Right lobe of liver (tissue), 6 donors: ENCODE measurements at regions not wholly inside any gene's neighbourhood (a gene's known extent, or its start where the extent isn't known, plus 50 kb on each side); places are given as distances from the start of the nearest gene placed in this dataset.
A peak's percentile ranks its signal among the peaks of the same experiment; 100 is the strongest.

Experiments
- ATAC-seq, 4 donors: fragments of 200-7000 bp; cut with Tn5 transposase; one replicate each; pipeline ENCODE4 v1.9.1; 2020; ENCODE audit warnings: mild to moderate bottlenecking in 4 of 4, moderate library complexity in 4 of 4
- DNase-seq, 3 donors: peaks; one replicate each; pipeline ENCODE4 v3.0.0-alpha.2; 2020
- H3K27ac ChIP-seq, 3 donors: fragments of 200-600 bp; one replicate each; pipeline ENCODE4 v1.8.0; 2022
- H3K27me3 ChIP-seq, 2 donors: fragments of 200-600 bp; one replicate each; pipeline ENCODE4 v1.8.0; 2022
- H3K36me3 ChIP-seq, 4 donors: fragments of 200-600 bp; sonication (generic) in 1 of 4; one replicate each; pipeline versions ENCODE4 v1.5.1 to v1.8.0; 2017 to 2022; ENCODE audit warnings: control low read depth in 1 of 4
- H3K4me1 ChIP-seq, 4 donors: fragments of 200-600 bp; sonication (generic) in 1 of 4; one replicate each; pipeline versions ENCODE4 v1.5.1 to v1.8.0; 2017 to 2022; ENCODE audit warnings: control low read depth in 1 of 4
- H3K4me3 ChIP-seq, 3 donors: fragments of 200-600 bp; one replicate each; pipeline ENCODE4 v1.8.0; 2022
- H3K9me3 ChIP-seq, 4 donors: fragments of 200-600 bp; sonication (generic) in 1 of 4; one replicate each; pipeline versions ENCODE4 v1.5.1 to v1.8.0; 2017 to 2022; ENCODE audit warnings: control low read depth in 1 of 4
- POLR2A ChIP-seq: fragments of 450-650 bp; IDR thresholded peaks from one replicate; pipeline ENCODE4 v1.6.1; 2017; ENCODE audit warnings: antibody characterized with exemption, mild to moderate bottlenecking
- WGBS: methylation state at CpG from one replicate; pipeline ENCODE4 v1.1.6; 2018; ENCODE audit warnings: low coverage, low lambda C conversion rate; ENCODE audit not compliant: insufficient coverage; ENCODE audit errors: missing lambda C conversion rate; 5-methylcytosine and 5-hydroxymethylcytosine counted together
- intact Hi-C, 2 donors: fragments of 100-400 bp; cut with DNase I; formaldehyde crosslinking; loops; one replicate each; pipeline versions ENCODE4 v1.11.2 to v1.14.1; 2022
- TF ChIP-seq, protein P1 (sequence below), 4 donors: fragments of 200-600 bp in 3 of 4; fragments of 450-650 bp in 1 of 4; IDR thresholded peaks; one replicate each; pipeline versions ENCODE4 v1.5.1 to v1.8.0; 2016 to 2022; ENCODE audit warnings: antibody characterized with exemption in 4 of 4, mild to moderate bottlenecking in 2 of 4
- donor health status: DM: no; HTN: yes; CAD: no.
- donor health status: DM: no; HTN: no; CAD: no.
- donor health status: DM: no; HTN: no; CAD: no.
- donor health status: DM: no; HTN: yes; CAD: no.
- donor health status: DM: no; HTN: yes; CAD: no.

DNA sequence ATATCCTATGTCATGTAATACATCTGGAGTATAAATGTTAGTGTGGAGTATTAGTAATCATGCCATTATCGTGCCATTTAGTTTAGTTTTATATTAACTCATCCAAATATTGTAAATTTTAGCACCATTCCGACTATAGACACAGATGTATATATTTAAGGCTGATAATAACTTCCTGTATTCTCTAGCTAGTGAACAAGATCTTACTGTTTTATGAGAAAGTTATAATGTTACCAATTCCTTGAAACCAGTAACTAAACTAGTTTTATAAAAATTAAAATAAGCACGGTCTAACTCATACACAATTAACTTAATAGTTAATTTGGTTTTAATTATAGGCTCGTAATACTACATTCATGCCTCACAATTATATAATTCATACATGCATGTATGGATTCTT lies 808.6 kb downstream of the USP25 start:
- Histone ChIP-seq H3K36me3 (no peaks in the 10 kb centered on the region), H3K9me3 (no peaks in the 10 kb centered on the region), H3K4me3 (no peak overlapping the region), H3K27ac (peak overlapping the region in 2 of 3 donors; percentile 3 to 88), H3K27me3 (no peaks in the 10 kb centered on the region), H3K4me1 (peaks cover 0 to 8% (median 2%) of the 10 kb centered on the region in 4 donors)
- DNase-seq (no peak), ATAC-seq (no peak)
- 65% methylated on average over 4 of the region's 4 CpGs for WGBS
- TF ChIP-seq, protein P1, sequence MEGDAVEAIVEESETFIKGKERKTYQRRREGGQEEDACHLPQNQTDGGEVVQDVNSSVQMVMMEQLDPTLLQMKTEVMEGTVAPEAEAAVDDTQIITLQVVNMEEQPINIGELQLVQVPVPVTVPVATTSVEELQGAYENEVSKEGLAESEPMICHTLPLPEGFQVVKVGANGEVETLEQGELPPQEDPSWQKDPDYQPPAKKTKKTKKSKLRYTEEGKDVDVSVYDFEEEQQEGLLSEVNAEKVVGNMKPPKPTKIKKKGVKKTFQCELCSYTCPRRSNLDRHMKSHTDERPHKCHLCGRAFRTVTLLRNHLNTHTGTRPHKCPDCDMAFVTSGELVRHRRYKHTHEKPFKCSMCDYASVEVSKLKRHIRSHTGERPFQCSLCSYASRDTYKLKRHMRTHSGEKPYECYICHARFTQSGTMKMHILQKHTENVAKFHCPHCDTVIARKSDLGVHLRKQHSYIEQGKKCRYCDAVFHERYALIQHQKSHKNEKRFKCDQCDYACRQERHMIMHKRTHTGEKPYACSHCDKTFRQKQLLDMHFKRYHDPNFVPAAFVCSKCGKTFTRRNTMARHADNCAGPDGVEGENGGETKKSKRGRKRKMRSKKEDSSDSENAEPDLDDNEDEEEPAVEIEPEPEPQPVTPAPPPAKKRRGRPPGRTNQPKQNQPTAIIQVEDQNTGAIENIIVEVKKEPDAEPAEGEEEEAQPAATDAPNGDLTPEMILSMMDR (IDR thresholded peaks at IDR 0.05), result no peak
- no peak for TF ChIP-seq POLR2A
- intact Hi-C loops, result no loop called here

DNA sequence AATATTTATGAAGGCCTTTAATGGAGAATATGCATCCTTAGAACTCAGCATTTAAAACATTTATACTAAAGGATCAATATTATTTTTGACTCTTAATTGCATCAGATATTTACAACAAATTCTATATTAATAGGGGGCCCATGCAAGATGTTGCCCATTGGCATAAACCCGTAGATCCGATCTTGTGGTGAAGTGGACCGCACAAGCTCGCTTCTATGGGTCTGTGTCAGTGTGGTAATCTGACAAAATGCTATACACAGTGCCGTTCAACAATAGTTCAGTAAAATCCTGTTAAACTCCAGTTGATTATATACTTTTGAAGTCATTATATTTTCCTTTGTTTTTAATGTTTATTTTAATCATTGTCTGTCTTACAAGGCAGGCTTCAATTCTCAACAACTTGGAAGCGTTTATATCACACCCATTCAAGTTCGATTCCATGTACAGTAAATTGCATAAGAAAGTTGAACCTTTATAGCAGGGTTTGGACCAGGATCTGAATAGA lies 809.2 kb downstream of the USP25 start:
- DNase-seq (no peak), ATAC-seq (no peak)
- Histone ChIP-seq H3K4me1 (peaks cover 0 to 2% (median 0%) of the 10 kb centered on the region in 4 donors), H3K27ac (no peak overlapping the region), H3K36me3 (no peaks in the 10 kb centered on the region), H3K27me3 (no peaks in the 10 kb centered on the region), H3K4me3 (no peak overlapping the region), H3K9me3 (no peaks in the 10 kb centered on the region)
- TF ChIP-seq, protein P1 (IDR thresholded peaks at IDR 0.05), result no peak
- no peak for TF ChIP-seq POLR2A
- intact Hi-C loops, result no loop called here
- WGBS, result 96% methylated on average over 7 of the region's 7 CpGs

DNA sequence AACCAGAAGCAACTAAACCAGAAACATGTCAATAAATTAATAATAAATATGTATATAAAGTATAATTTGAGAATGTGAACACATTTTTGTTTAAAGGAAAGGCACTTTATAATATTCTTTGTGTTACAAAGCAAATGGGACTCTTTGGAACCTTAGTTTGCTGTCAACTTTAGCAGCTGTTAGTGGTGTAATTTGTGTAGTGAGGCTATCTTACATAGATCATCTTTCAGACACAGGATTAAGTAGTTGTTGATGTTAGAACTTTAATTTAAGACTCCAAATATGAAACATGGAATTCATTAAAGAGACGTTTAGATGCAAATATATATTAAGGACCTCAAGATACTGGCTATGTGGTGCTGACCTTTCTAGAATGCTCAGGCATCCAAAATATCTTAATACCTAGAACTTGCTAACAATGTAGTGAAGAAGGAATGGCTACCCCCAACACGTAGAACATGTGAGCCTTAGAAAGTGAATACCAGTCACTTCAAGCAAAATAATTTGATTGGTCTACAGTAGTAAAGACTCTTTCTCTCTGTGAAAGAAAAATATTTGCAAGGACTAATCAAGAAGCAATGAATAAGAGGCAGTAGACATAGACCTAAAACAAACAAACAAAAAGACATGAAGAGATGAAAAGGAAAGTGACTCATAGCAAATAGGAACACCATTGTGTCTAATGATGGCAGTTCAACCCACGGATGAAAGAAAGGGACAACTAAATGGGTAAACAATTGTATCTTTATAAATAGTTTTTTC lies 811.4 kb downstream of the USP25 start:
- H3K4me3 ChIP-seq, result no peak overlapping the region
- H3K27me3 ChIP-seq, result no peaks in the 10 kb centered on the region
- H3K4me1 ChIP-seq, result no peaks in the 10 kb centered on the region
- intact Hi-C loops, result no loop called here
- DNase-seq (no peak), ATAC-seq (no peak)
- H3K36me3 ChIP-seq, result no peaks in the 10 kb centered on the region
- no peaks in the 10 kb centered on the region for H3K9me3 ChIP-seq
- 68% methylated on average over 3 of the region's 3 CpGs for WGBS
- H3K27ac ChIP-seq, result no peak overlapping the region
- TF ChIP-seq, protein P1 (IDR thresholded peaks at IDR 0.05), result no peak
- TF ChIP-seq POLR2A, result no peak

DNA sequence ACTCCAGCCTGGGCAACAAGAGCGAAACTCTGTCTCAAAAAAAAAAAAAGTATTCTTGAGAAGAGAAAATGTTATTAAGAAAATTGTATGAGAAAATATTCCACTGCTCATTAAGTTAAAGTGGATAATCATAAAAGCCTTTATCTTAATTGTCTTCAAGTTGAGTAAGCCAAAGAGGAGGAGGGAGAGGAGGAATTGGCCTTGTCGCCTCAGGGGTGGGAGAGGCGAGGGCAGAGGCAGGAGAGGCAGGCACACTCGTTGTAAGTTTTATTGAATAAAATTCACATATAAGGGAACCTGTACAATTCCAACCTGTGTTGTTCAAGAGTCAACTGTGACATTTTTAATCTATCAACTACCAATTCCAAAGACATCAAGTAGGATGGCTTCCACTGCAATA lies 820.3 kb downstream of the USP25 start:
- intact Hi-C loops, result no loop called here
- no peak overlapping the region for H3K27ac ChIP-seq
- ATAC-seq (no peak), DNase-seq (no peak)
- H3K9me3 ChIP-seq, result no peaks in the 10 kb centered on the region
- TF ChIP-seq POLR2A, result no peak
- TF ChIP-seq, protein P1 (IDR thresholded peaks at IDR 0.05), result no peak
- no peaks in the 10 kb centered on the region for H3K27me3 ChIP-seq
- H3K4me3 ChIP-seq, result no peak overlapping the region
- WGBS, result 83% methylated on average over 3 of the region's 4 CpGs
- H3K4me1 ChIP-seq, result no peaks in the 10 kb centered on the region
- H3K36me3 ChIP-seq, result no peaks in the 10 kb centered on the region
